HG03095 (cell line): ENCODE measurements at regions not wholly inside any gene's neighbourhood (a gene's known extent, or its start where the extent isn't known, plus 50 kb on each side); places are given as distances from the start of the nearest gene placed in this dataset.

Source experiments
- ATAC-seq: cut with Tn5 transposase; IDR thresholded peaks from one replicate; pipeline ENCODE4 v1.9.1; 2021; ENCODE audit warnings: moderate library complexity; ENCODE audit not compliant: unreplicated experiment

DNA sequence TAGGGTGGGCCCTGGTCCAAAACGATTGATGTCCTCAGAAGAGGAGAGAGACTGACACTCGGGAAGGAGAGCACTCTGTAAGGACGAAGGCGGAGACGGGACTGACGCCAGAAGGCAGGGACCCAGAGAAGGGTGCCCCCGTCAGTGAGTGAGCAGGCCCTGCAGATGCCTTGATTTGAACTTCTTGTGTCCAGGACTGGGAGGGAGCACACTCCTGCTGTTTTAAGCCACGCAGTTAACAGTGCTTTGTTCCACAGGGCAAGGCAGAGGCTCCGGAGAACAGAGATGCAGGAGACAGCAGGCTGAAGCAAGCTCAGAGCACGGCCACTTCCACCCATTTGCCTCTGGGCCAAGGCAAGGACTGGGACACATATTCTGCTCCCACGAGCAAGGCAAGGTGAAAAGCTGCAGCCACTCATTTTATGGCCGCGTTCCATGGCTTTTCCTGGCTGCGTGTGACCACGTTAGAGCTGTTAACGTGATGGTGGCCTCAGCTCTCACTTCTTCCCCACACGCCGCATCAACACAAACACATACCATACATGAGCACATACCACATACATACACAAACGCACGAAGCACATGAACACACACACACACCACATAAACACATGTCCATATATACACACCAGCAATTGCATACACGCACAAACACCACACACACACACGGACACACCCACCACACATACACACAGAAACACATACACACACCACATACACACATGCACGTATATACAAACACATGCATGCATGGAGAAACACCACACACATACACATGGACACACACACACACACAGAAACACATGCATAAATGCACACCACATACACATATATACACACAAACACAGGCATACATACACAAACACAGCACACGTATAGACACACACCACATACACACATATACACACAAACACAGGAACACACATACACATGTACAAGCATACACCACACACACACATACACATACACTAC, 521.0 kb upstream of the MYT1L start:
- ATAC-seq, result no peak

DNA sequence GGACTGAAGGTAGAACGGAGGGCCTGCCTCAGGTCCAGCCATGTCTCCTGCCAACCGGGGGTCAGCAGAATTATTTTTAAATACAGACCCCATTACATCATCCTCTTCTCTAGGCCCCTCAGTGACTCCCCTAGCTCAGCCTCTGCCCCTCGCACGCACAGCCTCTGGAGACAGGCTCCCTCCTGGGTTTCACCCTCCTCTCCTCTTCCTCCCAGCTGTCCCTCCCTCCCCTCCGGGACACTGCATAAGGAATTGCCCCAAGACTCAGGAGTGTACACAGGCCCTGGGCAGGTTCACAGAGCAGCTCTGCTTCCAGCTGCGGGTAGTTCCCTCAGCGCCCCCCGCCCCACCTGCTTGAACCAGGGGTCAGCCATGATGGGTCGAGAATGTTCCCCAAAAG, 520.2 kb upstream of the MYT1L start:
- ATAC-seq, result no peak

DNA sequence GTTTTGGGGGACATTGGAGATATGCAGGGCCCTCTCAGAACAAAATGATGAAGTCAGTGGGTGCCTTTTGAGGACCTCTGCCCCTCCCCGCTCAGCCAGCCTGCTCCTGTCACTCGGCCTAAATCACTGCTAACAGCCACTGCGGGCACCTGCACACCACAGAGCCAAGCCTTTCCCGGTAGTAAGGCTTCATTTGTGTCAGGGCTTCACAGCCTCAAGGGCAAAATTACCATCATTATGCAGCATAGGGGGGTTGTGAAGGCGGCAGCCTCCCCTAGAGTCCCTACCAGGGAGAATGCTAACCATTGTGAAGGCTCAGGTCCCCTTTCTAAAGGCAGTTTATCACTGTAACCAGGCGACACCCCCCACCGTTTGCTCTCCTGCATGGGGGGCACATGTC, 519.8 kb upstream of the MYT1L start:
- no peak for ATAC-seq

DNA sequence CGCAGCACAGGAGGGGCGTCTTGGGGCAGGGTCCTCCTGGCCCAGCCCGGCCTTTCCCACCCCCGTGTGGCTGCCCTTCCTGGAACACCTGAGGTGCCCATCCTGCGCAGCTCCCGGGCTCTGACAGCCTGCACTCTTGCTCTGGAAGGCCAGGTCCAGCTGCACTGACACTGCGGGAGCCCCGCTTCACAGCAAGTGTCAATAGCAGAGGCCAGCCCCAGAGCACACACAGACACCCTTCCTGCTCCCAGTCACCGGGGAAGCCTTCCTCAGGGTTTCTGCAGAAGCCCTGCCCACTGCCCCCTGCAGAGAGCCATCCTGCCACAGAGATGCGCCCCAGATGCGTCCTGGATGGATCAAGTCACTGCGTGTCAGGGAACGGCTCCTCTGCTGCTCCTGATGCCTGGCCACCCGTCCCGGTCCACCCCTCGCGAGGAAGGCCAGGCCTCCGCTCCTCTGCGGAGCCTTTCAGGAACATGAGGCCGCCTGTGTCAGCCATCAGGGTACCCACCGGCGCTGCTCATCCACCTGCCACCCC, 519.2 kb upstream of the MYT1L start:
- no peak for ATAC-seq

DNA sequence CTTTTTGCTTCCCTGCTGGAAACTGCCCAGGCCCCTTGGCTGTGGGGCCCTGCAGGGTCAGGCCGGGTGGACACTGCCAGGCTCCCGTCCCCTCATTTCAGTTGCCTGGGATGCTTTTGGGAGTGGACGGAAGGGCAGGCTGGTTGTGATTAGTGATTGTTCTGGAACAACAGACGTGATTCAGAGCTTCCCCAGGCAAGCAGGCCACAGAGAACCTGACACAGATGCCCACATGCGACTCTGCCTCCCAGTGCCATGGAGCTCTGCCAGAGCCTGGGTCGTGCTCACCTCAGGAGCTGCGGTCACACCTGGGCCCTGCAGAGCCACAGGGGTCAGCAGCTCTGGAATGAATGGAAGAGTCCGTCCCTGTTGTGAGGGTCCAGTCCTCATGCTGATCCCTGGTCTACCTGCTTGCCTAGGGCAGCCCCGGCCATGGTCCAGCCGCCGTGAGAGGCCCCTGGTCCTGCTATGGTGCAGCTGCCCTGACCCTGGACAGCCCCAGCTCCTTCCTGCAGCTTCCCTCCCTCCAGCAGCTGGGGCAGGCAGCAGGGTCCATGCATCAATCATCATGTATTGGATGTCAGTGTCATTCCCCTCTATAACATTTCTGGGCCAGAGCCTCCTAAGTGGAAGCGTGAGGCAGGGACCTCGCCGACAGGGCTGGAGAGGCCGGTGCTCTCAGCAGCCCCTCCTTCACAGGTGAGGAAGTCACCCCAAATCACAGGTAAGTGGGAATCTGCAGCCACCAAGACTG, 518.6 kb upstream of the MYT1L start:
- no peak for ATAC-seq

DNA sequence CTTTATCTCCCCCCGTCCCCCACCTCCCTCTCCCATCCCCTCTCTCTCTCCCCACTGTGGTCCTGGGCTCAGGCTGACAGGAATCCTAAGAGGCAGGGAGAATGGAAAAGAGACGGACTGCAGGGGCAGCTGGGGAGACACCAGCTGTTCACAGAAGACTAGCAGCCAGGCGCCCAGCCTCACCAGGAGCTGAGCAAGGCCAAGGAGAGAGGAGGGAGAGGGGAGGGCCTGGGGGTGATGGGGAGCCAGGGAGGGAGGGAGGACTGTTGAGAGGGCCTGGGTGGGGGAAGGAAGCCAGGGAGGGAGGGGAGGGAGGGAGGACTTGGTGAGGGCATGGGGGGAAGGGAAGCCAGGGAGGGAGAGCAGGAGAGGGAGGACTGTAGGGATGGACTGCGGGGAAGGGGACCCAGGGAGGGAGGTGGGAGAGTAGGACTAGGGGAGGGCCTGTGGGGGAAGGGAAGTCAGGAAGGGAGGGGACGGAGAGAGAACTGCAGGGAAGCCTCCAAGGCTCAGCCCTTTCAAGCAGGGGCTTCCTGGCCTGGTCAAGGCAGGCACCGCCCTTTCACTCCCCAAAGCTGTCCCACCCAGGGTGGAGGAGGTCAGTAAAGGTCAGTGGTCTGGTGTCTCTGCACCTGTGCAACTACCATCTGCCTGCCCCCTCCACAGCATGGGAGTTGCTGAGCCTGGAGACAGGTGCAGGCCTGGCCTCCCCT, 517.7 kb upstream of the MYT1L start:
- no peak for ATAC-seq

DNA sequence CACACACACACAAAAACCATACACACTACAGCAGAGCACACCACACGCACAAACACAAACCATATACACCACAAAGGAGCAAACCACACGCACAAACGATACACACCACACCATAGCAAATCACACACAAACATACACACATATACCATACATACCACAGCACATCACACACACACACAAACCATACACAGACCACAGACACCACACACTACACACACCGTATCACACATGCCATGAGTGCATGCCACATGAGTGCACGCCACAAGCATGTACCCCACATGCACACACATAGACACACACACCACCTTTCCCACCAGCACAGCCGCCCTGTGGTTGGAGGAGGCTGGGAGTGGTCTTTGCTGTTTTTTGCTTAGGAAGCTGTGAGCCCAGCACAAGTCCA, 517.1 kb upstream of the MYT1L start:
- no peak for ATAC-seq

DNA sequence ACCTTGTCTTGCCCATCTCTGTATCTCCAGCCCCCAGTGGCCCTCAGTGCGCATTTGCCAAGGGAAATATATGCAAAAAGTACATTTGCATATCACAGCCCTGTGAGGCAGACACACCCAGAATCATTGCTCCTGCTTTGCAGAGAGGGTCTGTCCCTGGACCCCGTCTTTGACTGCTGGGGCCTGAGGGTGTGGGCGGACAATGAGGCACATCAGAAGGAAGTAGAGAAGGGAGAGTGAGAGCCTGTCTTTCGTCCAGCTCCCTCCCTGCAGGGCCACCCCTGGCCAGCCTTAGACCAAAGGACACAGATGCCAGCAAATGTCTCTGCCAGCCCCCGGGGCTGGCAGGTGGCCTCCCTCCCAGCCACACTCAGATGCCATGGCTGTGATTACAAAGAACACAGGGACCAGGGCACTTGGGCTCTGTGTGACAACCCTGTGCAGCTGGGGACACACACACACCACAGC, 516.2 kb upstream of the MYT1L start:
- ATAC-seq, result no peak

DNA sequence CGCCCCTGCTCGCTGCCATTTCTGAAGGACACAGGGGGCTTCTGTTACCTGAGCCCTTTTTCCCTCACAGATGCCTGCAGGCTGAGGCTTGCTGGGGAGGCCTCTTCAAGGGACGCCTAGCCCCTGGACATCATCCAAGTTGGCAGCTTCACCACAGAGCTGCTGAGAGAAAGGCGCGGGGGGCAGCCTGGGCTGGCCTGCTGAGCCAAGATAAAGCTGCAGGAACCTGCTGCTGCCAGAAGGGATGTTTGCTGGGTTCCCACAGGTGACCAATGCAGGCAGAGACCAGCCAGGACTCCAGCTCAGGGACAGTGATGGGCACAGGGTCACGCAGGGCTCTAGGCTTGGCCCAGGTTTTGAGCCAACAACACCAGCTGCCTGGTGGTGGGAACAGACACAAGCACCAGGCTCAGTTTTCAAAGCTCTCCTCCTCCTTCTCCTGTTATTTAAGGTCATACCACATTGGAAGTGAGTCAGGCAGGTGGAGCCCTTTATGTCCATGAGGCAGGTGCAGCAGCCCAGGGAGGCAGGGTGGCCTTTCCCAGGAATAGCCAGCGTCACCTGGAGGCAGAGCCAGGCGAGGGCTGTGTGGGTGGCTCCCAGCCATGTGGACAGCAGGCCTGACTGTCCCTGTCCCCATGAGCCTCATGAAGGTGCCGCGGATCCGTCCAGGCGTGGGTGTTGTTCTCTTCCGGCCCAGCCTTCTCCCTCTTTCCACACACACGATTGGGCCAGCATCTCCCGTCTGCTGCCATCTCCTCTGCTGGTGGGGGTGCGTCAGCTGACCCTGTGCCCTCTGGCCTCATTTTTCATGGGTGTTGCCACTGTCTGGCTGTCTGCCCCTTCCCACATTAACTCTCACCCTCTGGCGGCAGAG, 515.5 kb upstream of the MYT1L start:
- no peak for ATAC-seq

DNA sequence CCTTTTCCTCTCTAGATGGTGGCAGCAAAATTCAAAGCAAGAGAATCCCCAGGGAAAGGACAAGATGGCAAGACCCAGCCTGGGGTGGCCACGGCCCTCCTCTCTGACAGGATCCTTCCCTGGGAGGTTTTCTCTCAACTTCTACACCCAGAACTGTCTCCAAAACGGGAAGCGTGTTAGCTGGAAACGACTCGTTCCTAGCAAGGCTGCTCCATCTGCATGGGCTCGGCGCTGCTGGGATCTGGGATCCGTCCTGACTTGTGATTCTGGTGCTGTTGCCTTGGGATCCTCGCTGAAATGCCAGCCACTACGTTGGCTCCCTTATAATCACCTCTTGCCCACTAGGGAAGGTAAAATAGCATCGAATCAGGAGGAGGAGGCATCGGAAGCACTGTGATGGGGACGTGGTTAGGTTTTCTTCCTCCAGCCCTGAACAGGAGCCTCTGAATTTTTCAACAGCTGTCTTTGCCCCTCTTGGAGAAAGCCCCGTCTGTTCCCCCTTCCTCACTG, 514.8 kb upstream of the MYT1L start:
- no peak for ATAC-seq

DNA sequence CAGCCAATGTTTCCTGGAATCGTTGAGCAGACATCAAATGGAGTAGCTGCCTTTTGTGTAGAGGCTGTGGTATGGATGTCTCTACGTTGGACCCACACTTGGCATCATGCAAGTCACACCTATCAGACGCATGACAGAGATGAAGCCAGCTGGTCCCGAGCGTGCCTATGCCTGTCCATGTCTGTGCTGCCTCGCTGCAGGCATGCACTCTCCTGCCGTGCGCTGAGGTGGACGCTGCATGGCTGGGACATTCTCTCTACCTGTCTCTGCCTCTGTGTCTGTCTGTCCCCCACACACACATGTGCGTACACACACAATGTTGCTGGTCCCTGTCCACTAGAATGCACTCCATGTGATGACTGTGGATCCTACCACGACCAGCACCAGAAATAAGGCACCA, 514.2 kb upstream of the MYT1L start:
- no peak for ATAC-seq

DNA sequence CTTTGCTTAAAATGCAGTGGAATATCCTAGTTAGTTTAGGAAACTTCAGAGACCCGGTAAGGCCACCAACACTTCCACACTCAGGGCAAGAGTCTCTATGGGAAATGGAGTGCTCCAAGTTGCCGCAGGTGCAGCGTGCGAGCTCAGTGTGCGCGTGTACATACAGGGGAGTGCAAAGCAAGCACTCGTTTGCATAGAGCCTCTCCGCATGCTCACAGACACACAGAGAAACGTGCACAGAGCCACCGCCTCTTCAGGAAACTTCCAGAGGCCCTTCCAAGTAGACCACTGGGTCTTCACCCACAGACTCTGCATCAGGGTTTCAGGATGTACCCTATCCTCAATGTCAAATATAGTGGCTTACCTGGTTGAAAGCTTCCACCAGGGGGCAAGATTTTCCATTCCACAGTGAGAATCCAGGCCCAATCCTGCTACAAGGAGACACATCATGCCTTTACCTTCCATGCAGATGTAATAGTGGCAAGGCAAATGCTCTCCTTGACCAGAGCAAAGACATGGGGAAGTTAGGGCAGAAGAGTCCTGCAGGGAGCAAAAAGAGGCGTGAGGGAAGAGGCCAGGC, 513.0 kb upstream of the MYT1L start:
- no peak for ATAC-seq

DNA sequence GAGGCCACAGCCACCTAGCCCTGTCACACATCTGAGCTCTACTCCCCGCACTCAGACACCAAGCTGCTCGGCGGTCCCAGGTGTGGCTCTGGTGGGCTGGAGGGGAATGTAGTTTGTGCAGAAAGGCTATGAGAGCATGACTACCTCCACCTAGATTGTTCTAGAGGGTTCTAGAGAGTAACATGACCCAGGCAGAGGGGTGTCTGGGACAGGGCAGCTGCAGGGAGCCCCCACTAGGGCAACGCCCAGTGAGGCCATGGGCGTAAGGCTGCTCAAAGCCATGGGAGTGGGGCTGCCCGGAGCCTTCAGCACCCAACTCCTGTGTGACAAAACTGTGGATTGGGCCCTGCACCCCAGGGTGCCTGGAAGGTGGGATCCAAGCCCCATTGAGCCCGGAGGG, 511.4 kb upstream of the MYT1L start:
- ATAC-seq, result no peak

DNA sequence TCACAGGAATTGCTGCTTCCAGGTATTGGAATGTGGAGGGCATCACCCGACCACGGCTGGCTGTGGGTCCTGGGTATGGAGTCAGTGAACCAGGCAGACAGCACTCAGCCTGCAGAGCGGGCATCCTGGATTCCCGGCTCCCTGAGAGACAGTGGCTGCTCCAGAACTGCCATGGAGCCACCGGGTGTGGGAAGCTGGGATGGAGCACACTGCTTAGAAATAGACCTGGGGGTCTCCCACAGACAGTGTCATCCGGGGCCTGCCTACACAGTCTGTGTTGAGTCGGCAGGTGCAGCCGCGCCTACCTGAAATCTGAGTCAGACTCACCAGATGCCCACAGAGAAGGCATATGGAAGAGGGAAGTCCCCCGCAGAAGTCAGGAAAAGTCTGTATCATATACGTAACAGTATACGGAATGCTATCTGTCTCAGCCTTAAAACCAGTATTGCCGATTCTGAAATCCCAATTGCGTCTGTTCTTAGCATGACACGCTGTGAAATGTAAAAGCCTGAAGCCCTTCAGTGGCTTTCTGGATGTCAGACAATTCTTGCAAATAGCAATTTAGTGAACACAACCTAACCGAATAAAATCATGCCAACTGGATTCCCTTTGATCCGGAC, 509.7 kb upstream of the MYT1L start:
- no peak for ATAC-seq

DNA sequence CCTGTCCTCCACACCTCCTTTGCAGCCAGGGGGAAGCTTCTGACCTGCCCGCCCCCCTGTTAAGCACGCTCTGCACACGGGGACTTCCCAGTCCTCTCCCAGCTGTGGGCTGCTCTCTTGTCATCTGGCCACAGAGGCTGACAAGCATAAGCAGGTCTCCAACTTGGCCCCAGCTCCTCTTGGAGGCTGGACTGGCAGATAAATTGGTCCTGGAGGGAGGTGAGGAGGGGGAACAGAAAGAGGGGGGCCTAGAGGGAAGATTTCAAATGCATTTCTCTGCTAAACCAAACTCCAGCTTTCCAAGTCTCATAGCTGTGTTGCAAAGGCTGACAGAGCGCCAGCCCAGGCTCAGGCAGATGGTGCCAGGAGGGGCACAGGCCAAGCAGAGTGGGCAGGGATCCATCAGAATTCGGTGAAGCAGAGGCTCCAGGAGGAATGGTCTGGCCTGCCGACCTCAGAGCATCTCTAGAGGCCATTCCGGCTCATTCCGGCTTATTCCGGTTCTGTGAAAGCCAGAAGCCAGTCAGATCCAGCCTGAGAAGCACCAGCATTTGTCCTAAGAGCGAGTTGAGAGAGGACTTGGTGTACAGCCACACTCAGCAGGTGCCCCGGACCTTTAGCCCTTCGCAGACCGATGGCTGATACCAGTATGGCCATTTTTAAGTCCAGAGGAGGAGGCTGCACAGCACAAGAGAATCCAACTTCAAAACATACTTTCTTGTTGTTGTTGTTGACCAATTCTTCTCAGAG, 508.9 kb upstream of the MYT1L start:
- ATAC-seq, result no peak

DNA sequence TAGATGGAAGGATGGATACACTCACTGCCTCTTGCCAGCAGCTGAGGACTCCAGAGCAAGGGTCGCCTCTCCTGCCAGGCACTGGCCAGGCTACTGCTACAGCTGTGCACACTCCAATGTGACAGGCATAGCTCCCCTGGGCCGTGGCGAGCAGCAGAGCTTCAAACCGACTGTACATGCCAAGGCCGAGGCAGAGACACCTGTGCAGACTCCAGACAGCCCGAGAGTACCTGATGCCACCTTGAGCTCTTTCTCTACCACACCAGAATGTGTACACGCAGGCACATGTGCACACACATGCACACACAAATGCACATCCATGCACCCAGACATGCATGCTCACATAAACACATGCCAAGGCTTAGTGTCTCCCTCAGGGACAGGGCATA, 508.3 kb upstream of the MYT1L start:
- no peak for ATAC-seq

DNA sequence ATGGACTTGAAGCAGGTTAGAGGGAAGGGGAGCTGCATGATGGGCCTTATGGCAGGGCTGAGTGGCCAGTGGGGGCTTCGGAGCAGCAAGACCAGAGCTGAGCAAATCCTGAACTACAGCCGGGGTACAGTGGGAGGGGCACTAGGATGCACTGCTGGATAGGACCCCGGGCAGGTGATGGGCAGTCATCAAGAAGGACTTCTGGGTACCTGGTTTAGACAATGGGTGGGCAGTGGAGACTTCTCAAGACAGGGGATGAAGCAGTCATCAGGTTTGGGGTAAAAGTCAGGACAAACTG, 507.4 kb upstream of the MYT1L start:
- no peak for ATAC-seq

DNA sequence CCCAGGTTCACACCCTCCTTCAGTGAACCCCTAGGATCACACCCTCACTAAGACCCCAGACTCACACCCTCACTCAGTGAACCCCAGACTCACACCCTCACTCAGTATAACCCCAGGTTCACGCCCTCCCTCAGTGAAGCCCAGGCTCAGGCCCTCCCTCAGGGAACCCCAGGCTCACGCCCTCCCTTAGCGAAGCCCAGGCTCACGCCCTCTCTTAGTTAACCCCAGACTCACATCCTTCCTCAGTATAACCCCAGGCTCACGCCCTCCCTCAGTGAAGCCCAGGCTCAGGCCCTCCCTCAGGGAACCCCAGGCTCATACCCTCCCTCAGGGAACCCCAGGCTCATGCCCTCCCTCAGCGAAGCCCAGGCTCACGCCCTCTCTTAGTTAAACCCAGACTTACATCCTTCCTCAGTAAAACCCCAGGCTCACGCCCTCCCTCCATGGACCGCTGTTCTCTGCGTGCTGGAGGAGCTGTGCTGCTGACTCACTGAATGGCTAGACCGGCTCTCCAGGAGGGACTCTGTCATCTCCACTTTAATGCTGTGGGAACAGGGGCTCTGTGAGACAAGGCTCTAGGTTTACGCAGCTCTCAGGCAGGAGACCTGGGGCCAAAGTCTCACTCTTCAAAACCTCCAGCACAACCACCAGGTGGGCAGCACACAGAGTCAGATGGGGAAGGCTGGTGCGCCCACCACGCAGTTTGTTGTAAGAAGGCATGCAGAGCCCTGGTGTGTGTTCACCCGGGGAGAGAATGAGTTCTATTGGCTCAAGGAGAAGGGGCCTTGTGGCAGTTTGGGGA, 506.9 kb upstream of the MYT1L start:
- no peak for ATAC-seq
